Endothelial cell of umbilical vein (primary cell): ENCODE measurements at regions not wholly inside any gene's neighbourhood (a gene's known extent, or its start where the extent isn't known, plus 50 kb on each side); places are given as distances from the start of the nearest gene placed in this dataset.

ENCODE experiments used
- BruUV-seq: library from RNA; stranded (reverse); fragments of 400-500 nt; replicated peaks from 2 replicates; lab custom pipeline; 2021; lab: Mats Ljungman, UMichigan
- CTCF ChIA-PET: fragments of 300-600, 350-600 bp; sonication (Branson Sonifier 250); formaldehyde crosslinking; loops from one replicate; lab custom pipeline; 2021; ENCODE audit warnings: antibody characterized with exemption, inconsistent platforms; lab: Charles Lee
- POLR2A ChIA-PET: fragments of 300-600, 350-600 bp; sonication (Branson Sonifier 250); formaldehyde crosslinking; loops from one replicate; lab custom pipeline; 2021; ENCODE audit warnings: antibody characterized with exemption, inconsistent platforms; lab: Charles Lee
- DNase-seq: peaks from one replicate; pipeline ENCODE4 v3.0.0-alpha.2; 2011; ENCODE audit warnings: low read depth, low spot score
- FAIRE-seq: peaks from 2 replicates; lab custom pipeline; 2011; peaks lifted over from hg19 to GRCh38; lab: Jason Lieb, UNC
- H2AFZ ChIP-seq: 2 replicates; pipeline ENCODE4 v1.6.0; 2012; ENCODE audit warnings: low read depth, low read length, control low read depth, inconsistent platforms
- H3K27ac ChIP-seq: 2 replicates; pipeline ENCODE4 v1.5.1; 2011; ENCODE audit warnings: low read depth, mild to moderate bottlenecking, control low read depth, low read length, moderate library complexity; ENCODE audit not compliant: insufficient read depth
- H3K27me3 ChIP-seq, 2 experiments: 2 replicates each; pipeline versions ENCODE4 v1.6.0 to v1.6.1; 2011; ENCODE audit warnings: low read length in 2 of 2, mixed read lengths in 1 of 2; ENCODE audit not compliant: control insufficient read depth in 2 of 2, insufficient read depth in 2 of 2
- H3K36me3 ChIP-seq, 2 experiments: 2 replicates in 1 of 2; 3 replicates in 1 of 2; pipeline ENCODE4 v1.5.1; 2011; ENCODE audit warnings: low read length in 2 of 2, mild to moderate bottlenecking in 1 of 2, moderate library complexity in 1 of 2; ENCODE audit not compliant: control insufficient read depth in 2 of 2, insufficient read depth in 2 of 2; ENCODE audit errors: extremely low read depth in 1 of 2
- H3K4me1 ChIP-seq: 3 replicates; pipeline ENCODE4 v1.5.1; 2011; ENCODE audit warnings: mild to moderate bottlenecking, low read length; ENCODE audit not compliant: control insufficient read depth, insufficient read depth; ENCODE audit errors: extremely low read depth
- H3K4me2 ChIP-seq: 2 replicates; pipeline ENCODE4 v1.6.1; 2011; ENCODE audit warnings: low read length, control low read depth, mixed read lengths; ENCODE audit not compliant: insufficient read depth
- H3K4me3 ChIP-seq, 3 experiments: fragments of 200-600 bp in 1 of 3; sonication (generic), shearing (Covaris generic) in 1 of 3; replicated peaks in 1 of 3; 2 replicates each; pipeline ENCODE4 v1.5.1; 2011 to 2016; ENCODE audit warnings: control low read depth in 3 of 3, low read length in 3 of 3, mild to moderate bottlenecking in 2 of 3, inconsistent platforms in 1 of 3, low read depth in 1 of 3, moderate library complexity in 1 of 3; ENCODE audit not compliant: insufficient read depth in 1 of 3
- H3K79me2 ChIP-seq: 2 replicates; pipeline ENCODE4 v1.6.0; 2012; ENCODE audit warnings: low read length, inconsistent platforms; ENCODE audit not compliant: control insufficient read depth, insufficient read depth
- H3K9ac ChIP-seq: replicated peaks from 2 replicates; pipeline ENCODE3; 2011; ENCODE audit warnings: low read length, control low read depth; ENCODE audit not compliant: insufficient read depth; ENCODE audit errors: extremely low read depth
- H3K9me1 ChIP-seq: replicated peaks from 3 replicates; pipeline ENCODE4 v1.6.0; 2011; ENCODE audit warnings: mild to moderate bottlenecking, low read length; ENCODE audit not compliant: control insufficient read depth, insufficient read depth; ENCODE audit errors: extremely low read depth
- H3K9me3 ChIP-seq: replicated peaks from 2 replicates; pipeline ENCODE4 v1.5.1; 2012; ENCODE audit warnings: low read length, inconsistent platforms; ENCODE audit not compliant: control insufficient read depth, insufficient read depth
- H4K20me1 ChIP-seq: replicated peaks from 2 replicates; pipeline ENCODE3; 2011; ENCODE audit warnings: mild to moderate bottlenecking, low read length; ENCODE audit not compliant: control insufficient read depth, insufficient read depth; ENCODE audit errors: extremely low read depth
- CTCF ChIP-seq, 2 donors: IDR thresholded peaks; 1 replicate in 1 of 2; 2 replicates in 1 of 2; pipeline ENCODE4 v1.5.1; 2011; ENCODE audit warnings: low read length in 2 of 2, mild to moderate bottlenecking in 2 of 2, moderate library complexity in 2 of 2, control low read depth in 1 of 2, inconsistent platforms in 1 of 2, low read depth in 1 of 2; ENCODE audit not compliant: insufficient read depth in 1 of 2; ENCODE audit errors: extremely low read depth in 1 of 2
- EZH2 ChIP-seq: IDR thresholded peaks from 2 replicates; pipeline ENCODE4 v1.6.1; 2012; ENCODE audit warnings: borderline replicate concordance, low read depth, mild to moderate bottlenecking, moderate library complexity, low read length, inconsistent platforms; ENCODE audit not compliant: severe bottlenecking
- FOS ChIP-seq: IDR thresholded peaks from 2 replicates; pipeline ENCODE4 v1.6.1; 2011; ENCODE audit warnings: mild to moderate bottlenecking, low read length, moderate library complexity, borderline replicate concordance; ENCODE audit not compliant: insufficient read depth
- GATA2 ChIP-seq: IDR thresholded peaks from 2 replicates; pipeline ENCODE4 v1.7.0; 2011; ENCODE audit warnings: low read depth, mild to moderate bottlenecking, moderate library complexity, mixed read lengths, low read length; ENCODE audit not compliant: insufficient read length, insufficient read depth
- MAX ChIP-seq: IDR thresholded peaks from 2 replicates; pipeline ENCODE4 v1.6.1; 2011; ENCODE audit not compliant: insufficient read depth, insufficient read length
- MYC ChIP-seq: IDR thresholded peaks from one replicate; pipeline ENCODE4 v1.6.1; 2011; ENCODE audit warnings: mild to moderate bottlenecking, low read depth, low read length
- POLR2AphosphoS5 ChIP-seq: IDR thresholded peaks from 2 replicates; pipeline ENCODE4 v1.6.1; 2012; ENCODE audit warnings: low read depth, mild to moderate bottlenecking, control low read depth, low read length, moderate library complexity; ENCODE audit not compliant: insufficient read depth
- dilution Hi-C: fragments of 300-500 bp; cut with MboI; formaldehyde crosslinking; loops from one replicate; pipeline ENCODE4 v1.15.0; 2019; ENCODE audit warnings: low sequenced_read_pairs; ENCODE audit not compliant: extremely low pct_ligation_motif_present
- intact Hi-C: fragments of 100-400 bp; cut with micrococcal nuclease; formaldehyde crosslinking; loops from one replicate; pipeline ENCODE4 v1.10.0; 2022

GRCh38 chr14:104502060-104502459 lies 77.5 kb upstream of the C14orf180 start:
- no peak for DNase-seq
- Histone ChIP-seq H2AFZ (no peak overlapping the region), H3K36me3 (no peaks in the 10 kb centered on the region), H3K9ac (no peak overlapping the region), H3K27me3 (no peaks in the 10 kb centered on the region), H3K4me3 (no peak overlapping the region), H4K20me1 (no peaks in the 10 kb centered on the region), H3K9me3 (no peaks in the 10 kb centered on the region), H3K4me1 (no peaks in the 10 kb centered on the region), H3K79me2 (no peaks in the 10 kb centered on the region), H3K4me2 (no peak overlapping the region), H3K27ac (no peak overlapping the region), H3K9me1 (no peaks in the 10 kb centered on the region)
- BruUV-seq: no TSS peak
- TF ChIP-seq POLR2AphosphoS5 (no peak), EZH2 (no peak), GATA2 (no peak), FOS (no peak), CTCF (IDR thresholded peaks at IDR 0.05; ENCODE audit: extremely low read depth in 1 of 2, insufficient read depth in 1 of 2, low read depth in 1 of 2, low read length in 2 of 2) (no peak), MAX (no peak), MYC (no peak)
- ChIA-PET POLR2A (no interaction called here), CTCF (no interaction called here)
- FAIRE-seq: no peak
- dilution Hi-C loops (no loop called here), intact Hi-C loops (no loop called here)
